Aorta (tissue), 5 donors: ENCODE measurements at regions not wholly inside any gene's neighbourhood (a gene's known extent, or its start where the extent isn't known, plus 50 kb on each side); places are given as distances from the start of the nearest gene placed in this dataset.

Experiments
- ATAC-seq: fragments of 200-7000 bp; cut with Tn5 transposase; one replicate; pipeline ENCODE4 v1.9.1; 2022; ENCODE audit warnings: moderate library complexity; ENCODE audit not compliant: low FRiP score
- DNase-seq, 2 donors: peaks; one replicate each; pipeline ENCODE4 v3.0.0-alpha.2; 2020
- H3K27ac ChIP-seq, 2 donors: one replicate each; pipeline ENCODE4 v1.5.1; 2013; ENCODE audit warnings: low read length in 2 of 2, mild to moderate bottlenecking in 2 of 2, moderate library complexity in 2 of 2, control low read depth in 1 of 2, inconsistent platforms in 1 of 2, low read depth in 1 of 2
- H3K27me3 ChIP-seq, 2 donors: one replicate each; pipeline ENCODE4 v1.6.1; 2013; ENCODE audit warnings: control low read depth in 1 of 2, low read length in 1 of 2, mild to moderate bottlenecking in 1 of 2, moderate library complexity in 1 of 2; ENCODE audit not compliant: insufficient read depth in 2 of 2, control insufficient read depth in 1 of 2
- H3K36me3 ChIP-seq, 2 donors: one replicate each; pipeline ENCODE4 v1.6.1; 2013; ENCODE audit warnings: control low read depth in 1 of 2, low read length in 1 of 2, mild to moderate bottlenecking in 1 of 2; ENCODE audit not compliant: insufficient read depth in 2 of 2, control insufficient read depth in 1 of 2
- H3K4me1 ChIP-seq, 2 donors: one replicate each; pipeline ENCODE4 v1.6.1; 2013; ENCODE audit warnings: low read length in 2 of 2, control low read depth in 1 of 2, mild to moderate bottlenecking in 1 of 2, moderate library complexity in 1 of 2; ENCODE audit not compliant: insufficient read depth in 2 of 2, control insufficient read depth in 1 of 2
- H3K4me3 ChIP-seq, 2 donors: one replicate each; pipeline ENCODE4 v1.5.1; 2013; ENCODE audit warnings: low read length in 2 of 2, control low read depth in 1 of 2, mild to moderate bottlenecking in 1 of 2
- H3K9me3 ChIP-seq: one replicate; pipeline ENCODE4 v1.6.1; 2013; ENCODE audit warnings: mild to moderate bottlenecking, low read length; ENCODE audit not compliant: control insufficient read depth
- WGBS, 2 donors: extraction: QIAGEN DNeasy Blood & Tissue Kit; methylation state at CpG; one replicate each; pipeline ENCODE4 v1.1.7; 2013; 5-methylcytosine and 5-hydroxymethylcytosine counted together
- intact Hi-C, 2 donors: fragments of 100-400 bp; cut with DNase I; formaldehyde crosslinking; loops; one replicate each; pipeline versions ENCODE4 v1.14.2 to v1.15.0; 2022
- donor health status: healthy with polysubstance abuse.
- donor health status: Bipolar disorder and iron deficiency.
- donor health status: DM: no; HTN: no; CAD: no.
- donor health status: DM: no; HTN: no; CAD: no.
- donor health status: DM: yes; HTN: yes; CAD: no.

DNA sequence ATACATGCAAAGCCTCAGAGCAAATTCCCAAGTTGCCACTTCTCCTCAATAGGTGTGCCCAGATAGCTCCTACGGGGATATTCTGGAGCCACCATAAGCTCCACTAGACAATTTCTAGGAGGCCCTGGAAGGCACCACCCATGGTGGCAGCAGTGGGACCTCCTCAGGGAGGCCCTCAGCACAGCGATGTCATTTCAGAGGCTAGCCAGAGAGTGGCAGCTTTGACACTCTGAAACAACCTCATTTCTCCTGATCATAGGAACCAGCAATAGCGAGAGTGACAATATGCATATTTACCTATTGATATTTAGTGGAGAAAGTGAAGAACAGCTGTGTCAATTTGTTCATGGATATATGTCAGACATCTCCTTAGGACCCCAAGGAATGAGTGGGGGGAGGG is 612.3 kb downstream of the SOX5 start:
- intact Hi-C loops = no loop called here
- no peak for ATAC-seq
- DNase-seq = no peak
- Histone ChIP-seq H3K4me3 (no peak overlapping the region), H3K27ac (no peak overlapping the region), H3K36me3 (no peaks in the 10 kb centered on the region), H3K9me3 (no peaks in the 10 kb centered on the region), H3K4me1 (no peaks in the 10 kb centered on the region), H3K27me3 (no peaks in the 10 kb centered on the region)
- 96 to 97% methylated on average over 3 of the region's 3 CpGs for WGBS, 2 donors

GRCh38 chr12:23340351-23340750 is 609.1 kb downstream of the SOX5 start:
- intact Hi-C loops = loop anchor here in 1 of 2 donors (10.0 kb wide), 1 partner anchor 46 kb away; no protein-coding TSS in a partner anchor
- Histone ChIP-seq H3K27ac (no peak overlapping the region), H3K36me3 (no peaks in the 10 kb centered on the region), H3K4me3 (no peak overlapping the region), H3K9me3 (no peaks in the 10 kb centered on the region), H3K27me3 (no peaks in the 10 kb centered on the region), H3K4me1 (no peaks in the 10 kb centered on the region)
- WGBS, 2 donors = 82 to 89% methylated on average over 1 of the region's 1 CpG
- no peak for DNase-seq
- ATAC-seq = no peak

GRCh38 chr12:23342407-23342806 is 607.1 kb downstream of the SOX5 start:
- peaks cover 0 to 3% of the 10 kb centered on the region in 2 donors for H3K4me1 ChIP-seq
- no peaks in the 10 kb centered on the region for H3K36me3 ChIP-seq
- no peak overlapping the region for H3K27ac ChIP-seq
- no peaks in the 10 kb centered on the region for H3K9me3 ChIP-seq
- H3K27me3 ChIP-seq = no peaks in the 10 kb centered on the region
- whole genome bisulfite sequencing, 2 donors = 96 to 100% methylated on average over 1 of the region's 1 CpG
- H3K4me3 ChIP-seq = no peak overlapping the region
- intact Hi-C loops = loop anchor here in 1 of 2 donors (10.0 kb wide), 1 partner anchor 48 kb away; no protein-coding TSS in a partner anchor
- DNase-seq = no peak
- ATAC-seq = no peak

GRCh38 chr12:23349564-23349963 is 599.9 kb downstream of the SOX5 start:
- no peaks in the 10 kb centered on the region for H3K27me3 ChIP-seq
- WGBS, 2 donors = 95% methylated on average over 3 of the region's 3 CpGs
- no peak for DNase-seq
- H3K9me3 ChIP-seq = no peaks in the 10 kb centered on the region
- no peak for ATAC-seq
- H3K4me1 ChIP-seq = peaks cover 0 to 7% of the 10 kb centered on the region in 2 donors
- no peaks in the 10 kb centered on the region for H3K36me3 ChIP-seq
- H3K27ac ChIP-seq = no peak overlapping the region
- no peak overlapping the region for H3K4me3 ChIP-seq
- intact Hi-C loops = loop anchor here in 1 of 2 donors (10.0 kb wide), 1 partner anchor 55 kb away; no protein-coding TSS in a partner anchor

- Histone ChIP-seq H3K9me3 (no peaks in the 10 kb centered on the region), H3K27me3 (no peaks in the 10 kb centered on the region), H3K4me3 (no peak overlapping the region), H3K4me1 (peaks cover 1 to 7% of the 10 kb centered on the region in 2 donors), H3K36me3 (no peaks in the 10 kb centered on the region), H3K27ac (no peak overlapping the region)
- ATAC-seq = no peak
- 74 to 80% methylated on average over 2 of the region's 2 CpGs for WGBS, 2 donors
- no peak for DNase-seq
- intact Hi-C loops = loop anchor here in 1 of 2 donors (5.0 to 10.0 kb wide), 2 partner anchors 144 to 684 kb away; no protein-coding TSS in a partner anchor
These were observed 598.7 kb downstream of the SOX5 start for GRCh38 chr12:23350808-23351207.

GRCh38 chr12:23352670-23353069 is 596.8 kb downstream of the SOX5 start:
- H3K9me3 ChIP-seq = no peaks in the 10 kb centered on the region
- ATAC-seq (no peak), DNase-seq (no peak)
- 90 to 93% methylated on average over 2 of the region's 2 CpGs for WGBS, 2 donors
- H3K4me3 ChIP-seq = no peak overlapping the region
- H3K36me3 ChIP-seq = no peaks in the 10 kb centered on the region
- no peak overlapping the region for H3K27ac ChIP-seq
- H3K4me1 ChIP-seq = peaks cover 1 to 10% of the 10 kb centered on the region in 2 donors
- intact Hi-C loops = loop anchor here in 1 of 2 donors (5.0 to 10.0 kb wide), 2 partner anchors 145 to 682 kb away; no protein-coding TSS in a partner anchor
- no peaks in the 10 kb centered on the region for H3K27me3 ChIP-seq

DNA sequence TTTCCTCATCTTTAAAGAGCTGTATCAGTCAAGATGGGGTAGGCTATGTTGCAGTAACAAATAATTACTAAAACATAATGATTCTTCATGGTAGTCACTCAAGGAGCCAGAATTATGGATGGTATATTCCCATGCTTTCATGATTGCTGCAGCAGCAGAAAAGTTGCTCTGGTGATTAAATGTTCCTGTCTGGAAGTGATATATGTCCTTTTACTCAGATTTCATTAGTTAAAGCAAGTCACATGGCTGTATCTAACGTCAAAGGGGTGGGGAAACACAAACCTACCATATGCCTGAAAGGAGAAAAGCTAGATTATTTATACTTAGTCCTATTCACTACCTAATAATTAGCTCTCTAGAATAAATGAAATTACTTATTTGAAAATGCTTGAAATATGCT is 594.7 kb downstream of the SOX5 start:
- Histone ChIP-seq H3K4me3 (no peak overlapping the region), H3K36me3 (no peaks in the 10 kb centered on the region), H3K9me3 (no peaks in the 10 kb centered on the region), H3K27me3 (no peaks in the 10 kb centered on the region), H3K4me1 (peaks cover 1 to 13% of the 10 kb centered on the region in 2 donors), H3K27ac (no peak overlapping the region)
- intact Hi-C loops = loop anchor here (5.0 to 10.0 kb wide), 4 partner anchors 147 to 1253 kb away; no protein-coding TSS in a partner anchor
- ATAC-seq = no peak
- no peak for DNase-seq
- WGBS, 2 donors = 42 to 52% methylated on average over 1 of the region's 1 CpG

DNA sequence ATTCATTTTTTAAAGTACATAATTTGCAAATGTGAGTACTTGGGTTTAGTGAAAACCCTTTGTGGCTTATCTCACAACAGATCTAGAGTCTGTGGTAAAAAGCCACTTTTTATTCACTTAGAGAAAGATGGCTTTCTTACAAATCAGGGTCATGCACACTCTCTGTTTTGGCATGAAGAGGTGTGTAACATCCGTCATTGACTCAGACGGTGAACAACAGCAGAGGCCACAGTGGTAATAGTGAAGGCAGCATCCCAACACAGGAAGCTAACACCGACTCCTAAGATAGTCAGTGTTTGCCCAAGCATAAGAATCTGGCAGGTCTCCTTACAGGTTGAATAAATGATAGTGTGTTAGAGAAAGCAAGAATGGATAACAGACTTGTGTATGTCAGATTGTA is 593.0 kb downstream of the SOX5 start:
- Histone ChIP-seq H3K27ac (peak overlapping the region; percentile 14 to 85), H3K36me3 (no peaks in the 10 kb centered on the region), H3K9me3 (no peaks in the 10 kb centered on the region), H3K4me1 (peaks cover 1 to 13% of the 10 kb centered on the region in 2 donors), H3K27me3 (no peaks in the 10 kb centered on the region), H3K4me3 (no peak overlapping the region)
- ATAC-seq (no peak), DNase-seq (no peak)
- 9 to 14% methylated on average over 3 of the region's 3 CpGs for WGBS, 2 donors
- intact Hi-C loops = loop anchor here (5.0 to 10.0 kb wide), 3 partner anchors 154 to 1251 kb away; no protein-coding TSS in a partner anchor
